Astrocyte (in vitro differentiated cells and primary cell): ENCODE measurements at regions not wholly inside any gene's neighbourhood (a gene's known extent, or its start where the extent isn't known, plus 50 kb on each side); places are given as distances from the start of the nearest gene placed in this dataset.

Experiments
- DNase-seq: peaks from one replicate; pipeline ENCODE4 v3.0.0-alpha.2; 2010; ENCODE audit warnings: low read depth
- FAIRE-seq: peaks from 2 replicates; lab custom pipeline; 2011; peaks lifted over from hg19 to GRCh38; lab: Jason Lieb, UNC
- H2AFZ ChIP-seq: 2 replicates; pipeline ENCODE4 v1.6.0; 2012; ENCODE audit warnings: low read depth, low read length, inconsistent platforms
- H3K27ac ChIP-seq: 2 replicates; pipeline ENCODE4 v1.5.1; 2011; ENCODE audit warnings: low read depth, low read length, inconsistent platforms
- H3K27me3 ChIP-seq: 2 replicates; pipeline ENCODE4 v1.6.0; 2011; ENCODE audit warnings: low read length, inconsistent platforms; ENCODE audit not compliant: insufficient read depth
- H3K36me3 ChIP-seq: 2 replicates; pipeline ENCODE4 v1.5.1; 2011; ENCODE audit warnings: low read length, inconsistent platforms; ENCODE audit not compliant: insufficient read depth
- H3K4me1 ChIP-seq: 2 replicates; pipeline ENCODE4 v1.5.1; 2011; ENCODE audit warnings: low read length, inconsistent platforms; ENCODE audit not compliant: insufficient read depth
- H3K4me2 ChIP-seq: 2 replicates; pipeline ENCODE4 v1.6.0; 2012; ENCODE audit warnings: low read length, inconsistent platforms
- H3K4me3 ChIP-seq: 2 replicates; pipeline ENCODE4 v1.5.1; 2011; ENCODE audit warnings: low read depth, mild to moderate bottlenecking, low read length, inconsistent platforms; ENCODE audit not compliant: insufficient read depth
- H3K79me2 ChIP-seq: 2 replicates; pipeline ENCODE4 v1.6.0; 2012; ENCODE audit warnings: mild to moderate bottlenecking, low read length, inconsistent platforms; ENCODE audit not compliant: insufficient read depth
- H3K9ac ChIP-seq: 2 replicates; pipeline ENCODE4 v1.6.0; 2012; ENCODE audit warnings: mild to moderate bottlenecking, low read length, inconsistent platforms
- H3K9me3 ChIP-seq: 2 replicates; pipeline ENCODE4 v1.5.1; 2012; ENCODE audit warnings: low read depth, mild to moderate bottlenecking, low read length, inconsistent platforms; ENCODE audit not compliant: insufficient read depth
- H4K20me1 ChIP-seq: 2 replicates; pipeline ENCODE4 v1.6.0; 2012; ENCODE audit warnings: low read length, inconsistent platforms; ENCODE audit not compliant: insufficient read depth
- H3K27ac Mint-ChIP-seq: one replicate; pipeline ENCODE4 v1.8.0; 2021; ENCODE audit warnings: mild to moderate bottlenecking, mixed read lengths; ENCODE audit not compliant: unreplicated experiment
- H3K27me3 Mint-ChIP-seq: one replicate; pipeline ENCODE4 v1.8.0; 2021; ENCODE audit warnings: low read depth, mixed read lengths; ENCODE audit not compliant: unreplicated experiment
- H3K36me3 Mint-ChIP-seq: one replicate; pipeline ENCODE4 v1.8.0; 2021; ENCODE audit warnings: low read depth, mixed read lengths; ENCODE audit not compliant: unreplicated experiment
- H3K4me1 Mint-ChIP-seq: one replicate; pipeline ENCODE4 v1.8.0; 2021; ENCODE audit warnings: low read depth, mixed read lengths; ENCODE audit not compliant: unreplicated experiment
- H3K4me3 Mint-ChIP-seq: one replicate; pipeline ENCODE4 v1.8.0; 2021; ENCODE audit warnings: mild to moderate bottlenecking, moderate library complexity, mixed read lengths; ENCODE audit not compliant: unreplicated experiment
- H3K9me3 Mint-ChIP-seq: one replicate; pipeline ENCODE4 v1.8.0; 2021; ENCODE audit warnings: mild to moderate bottlenecking, mixed read lengths; ENCODE audit not compliant: unreplicated experiment
- CTCF ChIP-seq: IDR thresholded peaks from 2 replicates; pipeline ENCODE4 v1.5.1; 2011; ENCODE audit warnings: low read depth, mild to moderate bottlenecking, inconsistent platforms, low read length, moderate library complexity; ENCODE audit not compliant: insufficient read depth
- EZH2 ChIP-seq: IDR thresholded peaks from 2 replicates; pipeline ENCODE4 v1.6.1; 2012; ENCODE audit warnings: mild to moderate bottlenecking, low read length, inconsistent platforms; ENCODE audit not compliant: insufficient read depth

- Mint-ChIP-seq H3K27ac (no peak overlapping the region), H3K27me3 (no peaks in the 10 kb centered on the region), H3K4me1 (no peaks in the 10 kb centered on the region), H3K9me3 (peaks cover 4% of the 10 kb centered on the region), H3K36me3 (no peaks in the 10 kb centered on the region), H3K4me3 (no peak overlapping the region)
- FAIRE-seq: no peak
- Histone ChIP-seq H3K27ac (no peak overlapping the region), H3K79me2 (no peaks in the 10 kb centered on the region), H3K4me1 (no peaks in the 10 kb centered on the region), H3K9me3 (no peaks in the 10 kb centered on the region), H3K36me3 (no peaks in the 10 kb centered on the region), H3K27me3 (no peaks in the 10 kb centered on the region), H3K9ac (no peak overlapping the region), H4K20me1 (no peaks in the 10 kb centered on the region), H3K4me3 (no peak overlapping the region), H2AFZ (no peak overlapping the region), H3K4me2 (no peak overlapping the region)
- no peak for TF ChIP-seq CTCF
- no peak for DNase-seq
Observed at GRCh38 chr3:135688003-135688402, 277.5 kb upstream of the PPP2R3A start.

GRCh38 chr3:135690664-135691063, 274.9 kb upstream of the PPP2R3A start:
- Histone ChIP-seq H2AFZ (no peak overlapping the region), H3K27ac (no peak overlapping the region), H3K4me3 (no peak overlapping the region), H3K4me1 (no peaks in the 10 kb centered on the region), H3K9me3 (no peaks in the 10 kb centered on the region), H3K79me2 (no peaks in the 10 kb centered on the region), H3K4me2 (no peak overlapping the region), H3K27me3 (no peaks in the 10 kb centered on the region), H3K36me3 (no peaks in the 10 kb centered on the region), H3K9ac (no peak overlapping the region), H4K20me1 (no peaks in the 10 kb centered on the region)
- Mint-ChIP-seq H3K4me1 (no peaks in the 10 kb centered on the region), H3K9me3 (no peaks in the 10 kb centered on the region), H3K27ac (no peak overlapping the region), H3K4me3 (no peak overlapping the region), H3K36me3 (no peaks in the 10 kb centered on the region), H3K27me3 (no peaks in the 10 kb centered on the region)
- no peak for TF ChIP-seq CTCF
- TF ChIP-seq EZH2: no peak
- FAIRE-seq (no peak), DNase-seq (no peak)

- Mint-ChIP-seq H3K4me3 (no peak overlapping the region), H3K27me3 (no peaks in the 10 kb centered on the region), H3K36me3 (no peaks in the 10 kb centered on the region), H3K4me1 (no peaks in the 10 kb centered on the region), H3K27ac (no peak overlapping the region), H3K9me3 (no peaks in the 10 kb centered on the region)
- FAIRE-seq (no peak), DNase-seq (no peak)
- no peak overlapping the region for H3K4me2 ChIP-seq
- H3K27me3 ChIP-seq: no peaks in the 10 kb centered on the region
- no peaks in the 10 kb centered on the region for H3K4me1 ChIP-seq
- H2AFZ ChIP-seq: no peak overlapping the region
- H3K27ac ChIP-seq: no peak overlapping the region
- no peak overlapping the region for H3K9ac ChIP-seq
- H3K4me3 ChIP-seq: no peak overlapping the region
- no peaks in the 10 kb centered on the region for H3K79me2 ChIP-seq
- no peaks in the 10 kb centered on the region for H4K20me1 ChIP-seq
- no peaks in the 10 kb centered on the region for H3K9me3 ChIP-seq
- TF ChIP-seq EZH2: no peak
- no peak for TF ChIP-seq CTCF
- no peaks in the 10 kb centered on the region for H3K36me3 ChIP-seq
Observed at GRCh38 chr3:135691240-135691639, 274.3 kb upstream of the PPP2R3A start.
